ENCODE measurements at regions not wholly inside any gene's neighbourhood (a gene's known extent, or its start where the extent isn't known, plus 50 kb on each side); places are given as distances from the start of the nearest gene placed in this dataset.
"Not testable (repeated sequence)": the region's sequence is repeated elsewhere in the genome, so short reads cannot be mapped to it uniquely, and the experiment has no call there.

- in situ Hi-C loops (cut with MboI; ENCODE audit: low pct_unique_long_range_greater_than_20kb, low sequenced_read_pairs, unreplicated experiment) = no loop called here
- DNase-seq (ENCODE audit: low spot score) = no peak
- no peak for TF ChIP-seq CTCF (IDR thresholded peaks at IDR 0.05; ENCODE audit: extremely low read depth, insufficient read depth, missing control alignments)
Observed at GRCh38 chr7:91383905-91384274, 119.7 kb downstream of the FZD1 start.

GRCh38 chr7:91394757-91395156 is 130.5 kb downstream of the FZD1 start:
- DNase-seq (ENCODE audit: low spot score); in situ Hi-C loops (cut with MboI; ENCODE audit: low pct_unique_long_range_greater_than_20kb, low sequenced_read_pairs, unreplicated experiment): not testable (repeated sequence)

GRCh38 chr7:91395313-91395712 is 131.1 kb downstream of the FZD1 start:
- in situ Hi-C loops (cut with MboI; ENCODE audit: low pct_unique_long_range_greater_than_20kb, low sequenced_read_pairs, unreplicated experiment); DNase-seq (ENCODE audit: low spot score): not testable (repeated sequence)

- TF ChIP-seq CTCF (IDR thresholded peaks at IDR 0.05; ENCODE audit: extremely low read depth, insufficient read depth, missing control alignments) = no peak
- no peak for DNase-seq (ENCODE audit: low spot score)
- in situ Hi-C loops (cut with MboI; ENCODE audit: low pct_unique_long_range_greater_than_20kb, low sequenced_read_pairs, unreplicated experiment) = no loop called here
Observed at GRCh38 chr7:91397096-91397495, 132.9 kb downstream of the FZD1 start.

GRCh38 chr7:91397612-91398011 is 133.4 kb downstream of the FZD1 start:
- in situ Hi-C loops (cut with MboI; ENCODE audit: low pct_unique_long_range_greater_than_20kb, low sequenced_read_pairs, unreplicated experiment) = no loop called here
- TF ChIP-seq CTCF (IDR thresholded peaks at IDR 0.05; ENCODE audit: extremely low read depth, insufficient read depth, missing control alignments) = no peak
- no peak for DNase-seq (ENCODE audit: low spot score)

GRCh38 chr7:91398341-91398740 is 134.1 kb downstream of the FZD1 start:
- no peak for DNase-seq (ENCODE audit: low spot score)
- in situ Hi-C loops (cut with MboI; ENCODE audit: low pct_unique_long_range_greater_than_20kb, low sequenced_read_pairs, unreplicated experiment) = no loop called here
- TF ChIP-seq CTCF (IDR thresholded peaks at IDR 0.05; ENCODE audit: extremely low read depth, insufficient read depth, missing control alignments) = no peak

GRCh38 chr7:91405092-91405788 is 141.0 kb downstream of the FZD1 start:
- no peak for DNase-seq (ENCODE audit: low spot score)
- in situ Hi-C loops (cut with MboI; ENCODE audit: low pct_unique_long_range_greater_than_20kb, low sequenced_read_pairs, unreplicated experiment) = no loop called here

GRCh38 chr7:91405873-91406272 is 141.6 kb downstream of the FZD1 start:
- DNase-seq (ENCODE audit: low spot score); in situ Hi-C loops (cut with MboI; ENCODE audit: low pct_unique_long_range_greater_than_20kb, low sequenced_read_pairs, unreplicated experiment): not testable (repeated sequence)

More at GRCh38 chr7:91405092-91405788, 141.0 kb downstream of the FZD1 start:
- TF ChIP-seq CTCF (IDR thresholded peaks at IDR 0.05; ENCODE audit: extremely low read depth, insufficient read depth, missing control alignments) = no peak
